Suprapubic skin (tissue), 4 donors: ENCODE measurements at regions not wholly inside any gene's neighbourhood (a gene's known extent, or its start where the extent isn't known, plus 50 kb on each side); places are given as distances from the start of the nearest gene placed in this dataset.

ENCODE experiments used
- DNase-seq, 2 donors: peaks; one replicate each; pipeline ENCODE4 v3.0.0-alpha.2; 2019; ENCODE audit warnings: low spot score in 2 of 2
- H3K27ac ChIP-seq: fragments of 200-600 bp; sonication (generic); one replicate; pipeline ENCODE4 v1.5.1; 2019
- H3K27me3 ChIP-seq: fragments of 200-600 bp; sonication (generic); one replicate; pipeline ENCODE4 v1.5.1; 2019
- H3K36me3 ChIP-seq: fragments of 200-600 bp; sonication (generic); one replicate; pipeline ENCODE4 v1.5.1; 2019
- H3K4me1 ChIP-seq: fragments of 200-600 bp; sonication (generic); one replicate; pipeline ENCODE4 v1.5.1; 2019
- H3K4me3 ChIP-seq: fragments of 200-600 bp; sonication (generic); one replicate; pipeline ENCODE4 v1.5.1; 2019; ENCODE audit warnings: mild to moderate bottlenecking
- H3K9me3 ChIP-seq: fragments of 200-600 bp; sonication (generic); one replicate; pipeline ENCODE4 v1.5.1; 2019
- CTCF ChIP-seq, 2 donors: fragments of 200-600 bp in 1 of 2; fragments of 450-650 bp in 1 of 2; sonication (generic) in 1 of 2; IDR thresholded peaks; one replicate each; pipeline ENCODE4 v1.5.1; 2016 to 2019; ENCODE audit warnings: antibody characterized with exemption in 2 of 2, mild to moderate bottlenecking in 1 of 2, moderate library complexity in 1 of 2
- EP300 ChIP-seq: sonication (generic); formaldehyde crosslinking; IDR thresholded peaks from one replicate; pipeline ENCODE4 v1.6.1; 2017; ENCODE audit warnings: antibody characterized with exemption
- POLR2A ChIP-seq, 2 donors: fragments of 450-650 bp; IDR thresholded peaks; one replicate each; pipeline ENCODE4 v1.6.1; 2017; ENCODE audit warnings: antibody characterized with exemption in 2 of 2, mild to moderate bottlenecking in 2 of 2, moderate library complexity in 2 of 2
- POLR2AphosphoS5 ChIP-seq, 3 donors: sonication (generic); formaldehyde crosslinking; IDR thresholded peaks; one replicate each; pipeline ENCODE4 v1.6.1; 2017; ENCODE audit warnings: antibody characterized with exemption in 3 of 3
- WGBS: methylation state at CpG from one replicate; pipeline ENCODE4 v1.1.5; 2018; 5-methylcytosine and 5-hydroxymethylcytosine counted together

GRCh38 chr2:120898496-120898895 lies 162.8 kb downstream of the GLI2 start:
- H3K27ac ChIP-seq, result no peak overlapping the region
- no peaks in the 10 kb centered on the region for H3K27me3 ChIP-seq
- 84% methylated on average over 5 of the region's 5 CpGs for WGBS
- DNase-seq, result no peak
- no peak overlapping the region for H3K4me3 ChIP-seq
- H3K4me1 ChIP-seq, result peaks cover 3% of the 10 kb centered on the region
- no peaks in the 10 kb centered on the region for H3K36me3 ChIP-seq
- no peaks in the 10 kb centered on the region for H3K9me3 ChIP-seq
- TF ChIP-seq CTCF (IDR thresholded peaks at IDR 0.05) (no peak), EP300 (no peak), POLR2A (IDR thresholded peaks at IDR 0.05) (no peak), POLR2AphosphoS5 (IDR thresholded peaks at IDR 0.05) (no peak)

DNA sequence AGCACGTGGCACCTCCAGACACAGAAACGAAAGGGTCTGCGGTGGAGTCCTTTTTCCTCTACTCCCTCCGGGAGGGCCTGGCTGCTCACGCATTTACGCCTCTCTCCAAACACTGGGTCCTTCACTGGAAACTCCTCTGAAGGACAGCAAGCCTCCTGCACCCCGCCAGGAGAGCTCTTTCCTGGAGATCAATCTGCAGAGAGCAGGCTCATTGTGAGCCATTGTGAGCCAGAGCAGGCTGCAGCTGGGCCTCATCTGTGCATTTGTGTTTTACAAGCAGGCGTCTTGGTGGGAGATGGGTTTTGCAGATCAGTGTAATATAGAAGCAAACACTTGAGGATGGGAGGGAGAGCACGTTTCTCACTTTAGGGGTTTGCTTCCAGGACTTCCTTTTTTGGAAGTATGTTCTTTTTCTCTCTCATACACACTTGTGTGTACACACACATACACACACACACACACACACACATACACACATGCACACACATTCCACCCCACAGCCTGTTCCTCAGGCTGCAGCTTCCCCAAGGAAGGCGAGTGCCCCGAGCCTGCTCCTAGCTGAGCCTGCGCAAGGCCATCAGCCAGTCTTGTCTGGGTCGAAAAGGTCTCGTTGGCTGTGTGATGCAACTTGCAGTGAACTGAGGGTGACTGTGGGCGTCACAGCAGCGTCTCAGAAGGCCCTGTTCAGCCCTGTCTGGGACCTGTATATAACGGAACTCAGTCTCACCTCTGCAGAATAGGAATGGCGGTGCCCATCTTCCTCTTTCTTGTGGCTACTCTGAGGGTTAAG lies 163.5 kb downstream of the GLI2 start:
- H3K36me3 ChIP-seq, result no peaks in the 10 kb centered on the region
- TF ChIP-seq CTCF (IDR thresholded peaks at IDR 0.05) (no peak), POLR2AphosphoS5 (IDR thresholded peaks at IDR 0.05) (no peak)
- no peak for DNase-seq
- H3K27me3 ChIP-seq, result no peaks in the 10 kb centered on the region
- no peaks in the 10 kb centered on the region for H3K9me3 ChIP-seq
- WGBS, result 82% methylated on average over 18 of the region's 18 CpGs
- H3K4me3 ChIP-seq, result no peak overlapping the region
- no peaks in the 10 kb centered on the region for H3K4me1 ChIP-seq
- H3K27ac ChIP-seq, result no peak overlapping the region

DNA sequence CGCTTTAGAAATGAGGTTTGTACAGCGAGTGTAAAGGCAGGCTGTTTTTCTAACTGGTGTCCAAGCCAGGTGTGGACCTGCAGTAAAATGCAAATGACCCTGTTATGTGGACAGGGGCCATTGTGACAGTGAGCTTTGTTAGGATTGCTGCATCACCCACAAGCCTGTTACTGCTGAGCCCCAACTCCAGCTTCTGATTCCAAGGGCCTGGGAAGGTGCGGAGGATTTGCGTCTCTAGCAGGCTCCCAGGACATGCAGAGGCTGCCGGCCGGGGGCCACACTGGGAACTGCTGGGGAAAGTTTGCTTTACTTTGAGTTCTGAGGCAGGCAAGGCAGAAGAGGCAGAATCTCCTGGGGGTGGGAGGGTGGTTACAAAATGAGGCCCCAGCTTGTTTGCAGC lies 164.1 kb downstream of the GLI2 start:
- no peak overlapping the region for H3K4me3 ChIP-seq
- no peaks in the 10 kb centered on the region for H3K9me3 ChIP-seq
- no peak overlapping the region for H3K27ac ChIP-seq
- H3K4me1 ChIP-seq, result peaks cover 5% of the 10 kb centered on the region
- 93% methylated on average over 5 of the region's 6 CpGs for WGBS
- DNase-seq, result no peak
- H3K36me3 ChIP-seq, result no peaks in the 10 kb centered on the region
- no peaks in the 10 kb centered on the region for H3K27me3 ChIP-seq
- no peak for TF ChIP-seq POLR2AphosphoS5 (IDR thresholded peaks at IDR 0.05)

- peaks cover 5% of the 10 kb centered on the region for H3K4me1 ChIP-seq
- TF ChIP-seq EP300, result no peak
- TF ChIP-seq POLR2A (IDR thresholded peaks at IDR 0.05), result no peak
- WGBS, result 68% methylated on average over 7 of the region's 7 CpGs
- DNase-seq, result no peak
- H3K36me3 ChIP-seq, result no peaks in the 10 kb centered on the region
- H3K27ac ChIP-seq, result no peak overlapping the region
- no peak overlapping the region for H3K4me3 ChIP-seq
- H3K9me3 ChIP-seq, result no peaks in the 10 kb centered on the region
- no peaks in the 10 kb centered on the region for H3K27me3 ChIP-seq
These were observed 165.5 kb downstream of the GLI2 start for GRCh38 chr2:120901201-120901600.

- Histone ChIP-seq H3K27me3 (no peaks in the 10 kb centered on the region), H3K4me1 (peaks cover 5% of the 10 kb centered on the region), H3K36me3 (no peaks in the 10 kb centered on the region), H3K4me3 (no peak overlapping the region), H3K9me3 (no peaks in the 10 kb centered on the region), H3K27ac (no peak overlapping the region)
- no peak for DNase-seq
- TF ChIP-seq POLR2A (IDR thresholded peaks at IDR 0.05), result no peak
- no peak for TF ChIP-seq EP300
- no peak for TF ChIP-seq CTCF (IDR thresholded peaks at IDR 0.05)
- no peak for TF ChIP-seq POLR2AphosphoS5 (IDR thresholded peaks at IDR 0.05)
- 70% methylated on average over 2 of the region's 2 CpGs for WGBS
These were observed 166.9 kb downstream of the GLI2 start for GRCh38 chr2:120902592-120902991.

DNA sequence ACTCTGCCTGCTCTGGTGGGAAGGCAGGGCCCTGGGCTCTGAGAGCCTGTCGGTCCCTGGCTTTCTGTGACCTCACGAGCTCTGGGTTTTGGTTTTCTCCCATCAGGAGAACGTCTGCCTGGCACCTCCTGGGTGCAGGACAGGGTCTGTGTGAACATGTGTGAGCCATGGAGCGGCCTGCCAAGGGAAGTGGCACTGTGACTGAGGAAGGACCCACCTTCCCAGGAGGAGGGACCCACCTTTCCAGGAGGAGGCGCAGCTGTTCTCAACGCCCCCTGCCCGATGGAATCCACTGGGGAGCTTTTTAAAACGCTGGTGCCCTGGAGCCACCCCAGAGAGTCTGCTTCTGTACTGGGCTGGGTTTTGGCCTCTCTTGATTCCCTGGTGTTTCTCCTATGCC lies 168.7 kb downstream of the GLI2 start:
- Histone ChIP-seq H3K36me3 (no peaks in the 10 kb centered on the region), H3K4me1 (peaks cover 5% of the 10 kb centered on the region), H3K27me3 (no peaks in the 10 kb centered on the region), H3K9me3 (no peaks in the 10 kb centered on the region), H3K4me3 (no peak overlapping the region), H3K27ac (no peak overlapping the region)
- no peak for DNase-seq
- 62% methylated on average over 5 of the region's 8 CpGs for WGBS
- TF ChIP-seq EP300 (no peak), POLR2A (IDR thresholded peaks at IDR 0.05) (no peak), POLR2AphosphoS5 (IDR thresholded peaks at IDR 0.05) (no peak), CTCF (IDR thresholded peaks at IDR 0.05) (no peak)
